GM12878 (cell line): ENCODE measurements at regions not wholly inside any gene's neighbourhood (a gene's known extent, or its start where the extent isn't known, plus 50 kb on each side); places are given as distances from the start of the nearest gene placed in this dataset.
"Not testable (repeated sequence)": the region's sequence is repeated elsewhere in the genome, so short reads cannot be mapped to it uniquely, and the experiment has no call there.

Source experiments
- ATAC-seq: fragments of 200-7000 bp; cut with Tn5 transposase; 3 replicates; pipeline ENCODE4 v1.9.1; 2020; ENCODE audit warnings: mild to moderate bottlenecking, moderate library complexity
- BruUV-seq: library from RNA; stranded (reverse); fragments of 400-500 nt; replicated peaks from 2 replicates; lab custom pipeline; 2021; lab: Mats Ljungman, UMichigan
- CTCF ChIA-PET: fragments of 300-600 bp; sonication (Branson Sonifier 250); formaldehyde crosslinking; extraction: SDS; loops from one replicate; lab custom pipeline; 2021; ENCODE audit warnings: inconsistent platforms; lab: Yijun Ruan, JAX
- POLR2A ChIA-PET: fragments of 350-600 bp; formaldehyde crosslinking; extraction: SDS; loops from one replicate; lab custom pipeline; 2021; ENCODE audit warnings: inconsistent platforms; lab: Charles Lee
- RAD21 ChIA-PET: fragments of 300-600 bp; sonication (Branson Sonifier 250); formaldehyde crosslinking; loops from one replicate; lab custom pipeline; 2023; ENCODE audit warnings: antibody characterized with exemption; ENCODE audit not compliant: unreplicated experiment; lab: Charles Lee
- SMC1A ChIA-PET: fragments of 300-600 bp; sonication (Branson Sonifier 250); formaldehyde crosslinking; loops from one replicate; lab custom pipeline; 2023; ENCODE audit not compliant: unreplicated experiment, uncharacterized antibody; lab: Charles Lee
- DNase-seq: peaks from one replicate; pipeline ENCODE4 v3.0.0-alpha.2; 2011; ENCODE audit warnings: low read depth, low spot score
- FAIRE-seq: peaks from 3 replicates; lab custom pipeline; 2011; peaks lifted over from hg19 to GRCh38; lab: Jason Lieb, UNC
- H2AFZ ChIP-seq: 2 replicates; pipeline ENCODE4 v1.6.0; 2011; ENCODE audit warnings: low read depth, low read length, control low read depth; ENCODE audit not compliant: control insufficient read depth
- H3K27ac ChIP-seq: 2 replicates; pipeline ENCODE4 v1.5.1; 2011; ENCODE audit warnings: control low read depth; ENCODE audit not compliant: control insufficient read depth, insufficient read depth
- H3K27me3 ChIP-seq, 2 experiments: replicated peaks in 1 of 2; 2 replicates each; pipeline versions ENCODE4 v1.6.0 to v1.6.1; 2011; ENCODE audit warnings: low read length in 1 of 2; ENCODE audit not compliant: control insufficient read depth in 2 of 2, insufficient read depth in 2 of 2
- H3K36me3 ChIP-seq, 2 experiments: 2 replicates each; pipeline ENCODE4 v1.5.1; 2011; ENCODE audit warnings: low read length in 1 of 2; ENCODE audit not compliant: control insufficient read depth in 2 of 2, insufficient read depth in 2 of 2
- H3K4me1 ChIP-seq: 2 replicates; pipeline ENCODE4 v1.6.1; 2011; ENCODE audit warnings: mild to moderate bottlenecking, low read length, moderate library complexity, mixed read lengths; ENCODE audit not compliant: control insufficient read depth, insufficient read depth
- H3K4me2 ChIP-seq: 2 replicates; pipeline ENCODE4 v1.6.0; 2011; ENCODE audit warnings: control low read depth; ENCODE audit not compliant: control insufficient read depth, insufficient read depth
- H3K4me3 ChIP-seq: fragments of 200-600 bp; sonication (generic); 2 replicates; pipeline ENCODE4 v1.5.1; 2016
- H3K79me2 ChIP-seq: 2 replicates; pipeline ENCODE4 v1.6.0; 2011; ENCODE audit warnings: low read length; ENCODE audit not compliant: control insufficient read depth, insufficient read depth
- H3K9ac ChIP-seq: 2 replicates; pipeline ENCODE4 v1.8.0; 2011; ENCODE audit warnings: low read length, control low read depth, mixed read lengths; ENCODE audit not compliant: control insufficient read depth, insufficient read depth
- H3K9me3 ChIP-seq: replicated peaks from 3 replicates; pipeline ENCODE4 v1.5.1; 2011; ENCODE audit warnings: mild to moderate bottlenecking, low read length; ENCODE audit not compliant: control insufficient read depth, insufficient read depth
- H4K20me1 ChIP-seq: 2 replicates; pipeline ENCODE4 v1.6.0; 2011; ENCODE audit not compliant: control insufficient read depth, insufficient read depth
- WGBS: methylation state at CpG from one replicate; pipeline ENCODE4 v1.1.6; 2016; ENCODE audit warnings: low lambda C conversion rate; ENCODE audit not compliant: insufficient replicate concordance, insufficient coverage; ENCODE audit errors: missing lambda C conversion rate; 5-methylcytosine and 5-hydroxymethylcytosine counted together
- in situ Hi-C: fragments of 300-500 bp; cut with MboI; formaldehyde crosslinking; loops from 9 replicates; pipeline ENCODE4 v1.14.3; 2018; ENCODE audit warnings: mixed read lengths
- intact Hi-C: fragments of 100-400 bp; cut with micrococcal nuclease; formaldehyde crosslinking; loops from one replicate; pipeline ENCODE4 v1.14.2; 2022; ENCODE audit not compliant: unreplicated experiment
- TF ChIP-seq, protein P1 (sequence below), 3 experiments: IDR thresholded peaks in 2 of 3; conservative IDR thresholded peaks in 1 of 3; 2 replicates each; pipeline ENCODE4 v1.5.1; 2011; ENCODE audit warnings: low read depth in 3 of 3, low read length in 3 of 3, mild to moderate bottlenecking in 3 of 3, control low read depth in 2 of 3, moderate library complexity in 2 of 3, inconsistent platforms in 1 of 3, mixed read lengths in 1 of 3; ENCODE audit not compliant: control insufficient read depth in 2 of 3, insufficient read depth in 1 of 3; ENCODE audit errors: extremely low read depth in 1 of 3

- H3K27me3 ChIP-seq, POLR2A ChIA-PET, H4K20me1 ChIP-seq, intact Hi-C loops, H3K27ac ChIP-seq, H3K36me3 ChIP-seq, H3K9ac ChIP-seq, CTCF ChIA-PET, BruUV-seq, H3K79me2 ChIP-seq, H2AFZ ChIP-seq, FAIRE-seq, H3K9me3 ChIP-seq, SMC1A ChIA-PET, ATAC-seq, H3K4me3 ChIP-seq, H3K4me2 ChIP-seq, DNase-seq, in situ Hi-C loops, H3K4me1 ChIP-seq, RAD21 ChIA-PET: not testable (repeated sequence)
- WGBS: 29% methylated on average over 2 of the region's 2 CpGs
- TF ChIP-seq, protein P1, sequence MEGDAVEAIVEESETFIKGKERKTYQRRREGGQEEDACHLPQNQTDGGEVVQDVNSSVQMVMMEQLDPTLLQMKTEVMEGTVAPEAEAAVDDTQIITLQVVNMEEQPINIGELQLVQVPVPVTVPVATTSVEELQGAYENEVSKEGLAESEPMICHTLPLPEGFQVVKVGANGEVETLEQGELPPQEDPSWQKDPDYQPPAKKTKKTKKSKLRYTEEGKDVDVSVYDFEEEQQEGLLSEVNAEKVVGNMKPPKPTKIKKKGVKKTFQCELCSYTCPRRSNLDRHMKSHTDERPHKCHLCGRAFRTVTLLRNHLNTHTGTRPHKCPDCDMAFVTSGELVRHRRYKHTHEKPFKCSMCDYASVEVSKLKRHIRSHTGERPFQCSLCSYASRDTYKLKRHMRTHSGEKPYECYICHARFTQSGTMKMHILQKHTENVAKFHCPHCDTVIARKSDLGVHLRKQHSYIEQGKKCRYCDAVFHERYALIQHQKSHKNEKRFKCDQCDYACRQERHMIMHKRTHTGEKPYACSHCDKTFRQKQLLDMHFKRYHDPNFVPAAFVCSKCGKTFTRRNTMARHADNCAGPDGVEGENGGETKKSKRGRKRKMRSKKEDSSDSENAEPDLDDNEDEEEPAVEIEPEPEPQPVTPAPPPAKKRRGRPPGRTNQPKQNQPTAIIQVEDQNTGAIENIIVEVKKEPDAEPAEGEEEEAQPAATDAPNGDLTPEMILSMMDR (IDR thresholded peaks at IDR 0.05 in 2 of 3, conservative IDR thresholded peaks at IDR 0.05 in 1 of 3; ENCODE audit: control insufficient read depth in 2 of 3, extremely low read depth in 1 of 3, insufficient read depth in 1 of 3, low read depth in 3 of 3, low read length in 3 of 3): peak in 2 of 3 experiments; percentile 15 to 27; a peak in 1 of 6 replicates
These were observed 900.5 kb upstream of the DEFB115 start for GRCh38 chr20:30356854-30357467.

- H3K9ac ChIP-seq, DNase-seq, H3K4me3 ChIP-seq, H2AFZ ChIP-seq, H3K36me3 ChIP-seq, FAIRE-seq, BruUV-seq, CTCF ChIA-PET, H3K4me2 ChIP-seq, RAD21 ChIA-PET, intact Hi-C loops, H4K20me1 ChIP-seq, H3K79me2 ChIP-seq, POLR2A ChIA-PET, H3K27ac ChIP-seq, in situ Hi-C loops, H3K4me1 ChIP-seq, ATAC-seq, H3K27me3 ChIP-seq, SMC1A ChIA-PET, H3K9me3 ChIP-seq: not testable (repeated sequence)
- 47% methylated on average over 7 of the region's 13 CpGs for WGBS
These were observed 895.7 kb upstream of the DEFB115 start for GRCh38 chr20:30361756-30362155.

GRCh38 chr20:30376430-30376766, 881.1 kb upstream of the DEFB115 start:
- H3K9me3 ChIP-seq, H3K27ac ChIP-seq, CTCF ChIA-PET, H3K36me3 ChIP-seq, POLR2A ChIA-PET, H3K9ac ChIP-seq, SMC1A ChIA-PET, BruUV-seq, in situ Hi-C loops, DNase-seq, H3K27me3 ChIP-seq, H3K4me3 ChIP-seq, FAIRE-seq, H4K20me1 ChIP-seq, RAD21 ChIA-PET, H3K4me1 ChIP-seq, ATAC-seq, H3K79me2 ChIP-seq, H3K4me2 ChIP-seq, H2AFZ ChIP-seq, intact Hi-C loops: not testable (repeated sequence)
- WGBS: 72% methylated on average over 14 of the region's 14 CpGs
